Mesothelial cell of epicardium (in vitro differentiated cells): ENCODE measurements at regions not wholly inside any gene's neighbourhood (a gene's known extent, or its start where the extent isn't known, plus 50 kb on each side); places are given as distances from the start of the nearest gene placed in this dataset.
"Not testable (repeated sequence)": the region's sequence is repeated elsewhere in the genome, so short reads cannot be mapped to it uniquely, and the experiment has no call there.

Experiments used
- DNase-seq, 2 experiments: peaks; one replicate each; pipeline ENCODE4 v3.0.0; 2021; ENCODE audit warnings: low spot score in 2 of 2; ENCODE audit not compliant: unreplicated experiment in 2 of 2
- H3K27ac Mint-ChIP-seq: 2 replicates; pipeline ENCODE4 v1.8.0; 2021; ENCODE audit warnings: mixed read lengths
- H3K27me3 Mint-ChIP-seq: 2 replicates; pipeline ENCODE4 v1.8.0; 2021; ENCODE audit warnings: low read depth, mixed read lengths
- H3K36me3 Mint-ChIP-seq: 2 replicates; pipeline ENCODE4 v1.8.0; 2021; ENCODE audit warnings: mixed read lengths
- H3K4me1 Mint-ChIP-seq: 2 replicates; pipeline ENCODE4 v1.8.0; 2021; ENCODE audit warnings: mixed read lengths
- H3K4me3 Mint-ChIP-seq: 2 replicates; pipeline ENCODE4 v1.8.0; 2021; ENCODE audit warnings: mild to moderate bottlenecking, moderate library complexity, mixed read lengths
- H3K9me3 Mint-ChIP-seq: 2 replicates; pipeline ENCODE4 v1.8.0; 2021; ENCODE audit warnings: mixed read lengths
- CTCF ChIP-seq: fragments of 200-600 bp; sonication (generic); IDR thresholded peaks from one replicate; pipeline ENCODE4 v1.5.0; 2021; ENCODE audit warnings: antibody characterized with exemption; ENCODE audit not compliant: unreplicated experiment

- no peak overlapping the region for H3K4me3 Mint-ChIP-seq
Measured at GRCh38 chr1:232713785-232714184, 83.9 kb upstream of the SIPA1L2 start.

GRCh38 chr1:232715154-232715553 is 85.2 kb upstream of the SIPA1L2 start:
- no peaks in the 10 kb centered on the region for H3K27me3 Mint-ChIP-seq

More at GRCh38 chr1:232713785-232714184, 83.9 kb upstream of the SIPA1L2 start:
- H3K36me3 Mint-ChIP-seq, result no peaks in the 10 kb centered on the region
- peaks cover 10% of the 10 kb centered on the region for H3K4me1 Mint-ChIP-seq
- DNase-seq, result no peak
- no peaks in the 10 kb centered on the region for H3K27me3 Mint-ChIP-seq
- peaks cover 39% of the 10 kb centered on the region for H3K9me3 Mint-ChIP-seq
- no peak for TF ChIP-seq CTCF
- H3K27ac Mint-ChIP-seq, result no peak overlapping the region

GRCh38 chr1:232717911-232718310 is 87.3 kb upstream of the MAP10 start:
- H3K9me3 Mint-ChIP-seq, result peaks cover 47% of the 10 kb centered on the region
- not testable (repeated sequence) for H3K4me3 Mint-ChIP-seq, H3K27me3 Mint-ChIP-seq, H3K4me1 Mint-ChIP-seq, H3K36me3 Mint-ChIP-seq, H3K27ac Mint-ChIP-seq, DNase-seq

More at GRCh38 chr1:232715154-232715553, 85.2 kb upstream of the SIPA1L2 start:
- H3K4me3 Mint-ChIP-seq, result no peak overlapping the region
- H3K9me3 Mint-ChIP-seq, result peaks cover 46% of the 10 kb centered on the region
- peaks cover 10% of the 10 kb centered on the region for H3K4me1 Mint-ChIP-seq
- H3K36me3 Mint-ChIP-seq, result peaks cover 1% of the 10 kb centered on the region
- no peak for DNase-seq
- TF ChIP-seq CTCF, result no peak
- H3K27ac Mint-ChIP-seq, result no peak overlapping the region

GRCh38 chr1:232718928-232719927 is 86.0 kb upstream of the MAP10 start:
- TF ChIP-seq CTCF, result no peak
- no peak overlapping the region for H3K27ac Mint-ChIP-seq
- no peaks in the 10 kb centered on the region for H3K4me1 Mint-ChIP-seq
- H3K9me3 Mint-ChIP-seq, result peaks cover 36% of the 10 kb centered on the region
- peaks cover 3% of the 10 kb centered on the region for H3K36me3 Mint-ChIP-seq
- H3K27me3 Mint-ChIP-seq, result no peaks in the 10 kb centered on the region
- no peak for DNase-seq
- H3K4me3 Mint-ChIP-seq, result no peak overlapping the region

- no peaks in the 10 kb centered on the region for H3K27me3 Mint-ChIP-seq
- peaks cover 20% of the 10 kb centered on the region for H3K9me3 Mint-ChIP-seq
- H3K36me3 Mint-ChIP-seq, result peaks cover 3% of the 10 kb centered on the region
- no peak for TF ChIP-seq CTCF
- H3K27ac Mint-ChIP-seq, result no peak overlapping the region
- H3K4me3 Mint-ChIP-seq, result no peak overlapping the region
- DNase-seq, result no peak
- H3K4me1 Mint-ChIP-seq, result no peaks in the 10 kb centered on the region
Measured at GRCh38 chr1:232722626-232723025, 82.6 kb upstream of the MAP10 start.

GRCh38 chr1:232725305-232726047 is 79.7 kb upstream of the MAP10 start:
- H3K9me3 Mint-ChIP-seq, result no peaks in the 10 kb centered on the region
- H3K27me3 Mint-ChIP-seq, result peaks cover 2% of the 10 kb centered on the region
- no peak for DNase-seq
- peaks cover 3% of the 10 kb centered on the region for H3K4me1 Mint-ChIP-seq
- H3K4me3 Mint-ChIP-seq, result no peak overlapping the region
- no peak overlapping the region for H3K27ac Mint-ChIP-seq
- H3K36me3 Mint-ChIP-seq, result no peaks in the 10 kb centered on the region
- no peak for TF ChIP-seq CTCF
